ENCODE measurements at regions not wholly inside any gene's neighbourhood (a gene's known extent, or its start where the extent isn't known, plus 50 kb on each side); places are given as distances from the start of the nearest gene placed in this dataset.

DNA sequence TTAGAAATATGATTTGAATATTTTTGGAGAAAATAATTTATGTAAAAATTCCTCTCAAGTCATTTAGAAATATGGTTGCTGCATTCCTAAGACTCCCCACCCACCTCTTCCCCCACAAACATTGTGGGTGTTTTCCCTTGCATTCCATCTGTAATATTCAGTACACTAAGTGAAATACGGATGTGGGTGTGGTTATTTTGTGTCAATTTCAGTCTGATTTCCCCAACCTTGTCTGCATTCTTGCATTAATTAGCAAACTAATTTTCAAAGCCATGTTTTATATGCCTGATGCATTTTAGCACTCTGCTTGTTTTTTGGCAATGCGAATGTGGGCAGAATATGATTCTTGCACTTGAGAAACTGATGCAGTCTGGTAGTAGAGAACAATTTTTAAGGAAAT lies 408.3 kb upstream of the RGMA start:
- Histone ChIP-seq H3K9me3 (replicated peaks; ENCODE audit: control insufficient read depth, insufficient read depth, low read depth, low read length) (no peaks in the 10 kb centered on the region), H3K4me2 (ENCODE audit: insufficient read depth, low read length) (no peak overlapping the region), H3K4me3 (no peak overlapping the region), H3K9ac (ENCODE audit: insufficient read depth in 1 of 2, low read depth in 2 of 2, low read length in 2 of 2) (no peak overlapping the region), H3K4me1 (replicated peaks in 1 of 2; ENCODE audit: control insufficient read depth in 2 of 2, insufficient read depth in 2 of 2, low read length in 2 of 2) (no peaks in the 10 kb centered on the region), H2AFZ (ENCODE audit: low read depth, low read length) (no peak overlapping the region), H3K79me2 (ENCODE audit: control insufficient read depth, insufficient read depth, low read length) (no peaks in the 10 kb centered on the region), H4K20me1 (replicated peaks; ENCODE audit: control insufficient read depth, insufficient read depth, low read length) (no peaks in the 10 kb centered on the region), H3K27ac (ENCODE audit: extremely low read depth, low read depth, low read length) (no peak overlapping the region), H3K27me3 (ENCODE audit: control insufficient read depth in 2 of 2, insufficient read depth in 2 of 2, low read length in 2 of 2) (no peaks in the 10 kb centered on the region), H3K9me1 (ENCODE audit: control insufficient read depth, insufficient read depth, low read length) (no peaks in the 10 kb centered on the region), H3K36me3 (ENCODE audit: control insufficient read depth, insufficient read depth, low read length) (no peaks in the 10 kb centered on the region)
- DNase-seq (ENCODE audit: extremely low read depth in 1 of 4, low spot score in 3 of 4) (no peak), ATAC-seq (no peak), FAIRE-seq (no peak)
- TF ChIP-seq ZBED1 (IDR thresholded peaks at IDR 0.05): no peak
- no peak for TF ChIP-seq PYGO2 (tag; IDR thresholded peaks at IDR 0.05)
- no peak for TF ChIP-seq BRD9 (IDR thresholded peaks at IDR 0.05; ENCODE audit: low read depth, partially characterized antibody)
- CTCF ChIA-PET (ENCODE audit: low intra/inter-chr PET ratio): no interaction called here
- in situ Hi-C loops (cut with MboI): no loop called here
- no TSS peak for BruUV-seq (replicated peaks)
- intact Hi-C loops (cut with micrococcal nuclease): no loop called here
- 0% methylated on average over 2 of the region's 2 CpGs for WGBS (ENCODE audit: insufficient coverage, low coverage, missing lambda C conversion rate)
- POLR2A ChIA-PET: no interaction called here

DNA sequence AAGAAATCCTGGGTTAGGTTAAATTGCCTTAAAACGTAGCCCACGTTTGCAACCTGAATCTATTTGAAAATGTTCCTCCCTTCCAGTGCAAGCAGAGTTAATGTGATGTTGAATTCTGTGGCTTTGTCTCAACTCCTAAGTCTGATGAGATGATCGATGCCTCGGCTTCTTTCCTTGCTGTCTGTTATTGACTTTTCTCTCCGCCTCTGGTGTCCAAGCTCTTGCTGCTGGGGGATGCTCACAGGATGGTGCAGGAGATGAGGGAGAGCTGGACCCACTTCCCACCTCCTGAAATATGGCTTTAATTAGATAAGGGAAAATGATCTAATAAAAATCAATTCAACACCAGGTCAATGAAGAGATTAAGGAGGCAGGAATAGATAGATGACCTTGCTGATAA lies 407.9 kb upstream of the RGMA start:
- no peaks in the 10 kb centered on the region for H3K4me1 ChIP-seq (replicated peaks in 1 of 2; ENCODE audit: control insufficient read depth in 2 of 2, insufficient read depth in 2 of 2, low read length in 2 of 2)
- H3K9me3 ChIP-seq (replicated peaks; ENCODE audit: control insufficient read depth, insufficient read depth, low read depth, low read length): no peaks in the 10 kb centered on the region
- no peaks in the 10 kb centered on the region for H3K36me3 ChIP-seq (ENCODE audit: control insufficient read depth, insufficient read depth, low read length)
- H3K4me2 ChIP-seq (ENCODE audit: insufficient read depth, low read length): no peak overlapping the region
- H3K79me2 ChIP-seq (ENCODE audit: control insufficient read depth, insufficient read depth, low read length): no peaks in the 10 kb centered on the region
- no peak overlapping the region for H3K4me3 ChIP-seq
- in situ Hi-C loops (cut with MboI) (no loop called here), intact Hi-C loops (cut with micrococcal nuclease) (no loop called here)
- H3K27me3 ChIP-seq (ENCODE audit: control insufficient read depth in 2 of 2, insufficient read depth in 2 of 2, low read length in 2 of 2): no peaks in the 10 kb centered on the region
- BruUV-seq (replicated peaks): no TSS peak
- no peak overlapping the region for H3K9ac ChIP-seq (ENCODE audit: insufficient read depth in 1 of 2, low read depth in 2 of 2, low read length in 2 of 2)
- H4K20me1 ChIP-seq (replicated peaks; ENCODE audit: control insufficient read depth, insufficient read depth, low read length): no peaks in the 10 kb centered on the region
- FAIRE-seq: no peak
- DNase-seq (ENCODE audit: extremely low read depth in 1 of 4, low spot score in 3 of 4): no peak
- no peaks in the 10 kb centered on the region for H3K9me1 ChIP-seq (ENCODE audit: control insufficient read depth, insufficient read depth, low read length)
- no peak overlapping the region for H2AFZ ChIP-seq (ENCODE audit: low read depth, low read length)
- ChIA-PET CTCF (ENCODE audit: low intra/inter-chr PET ratio) (no interaction called here), POLR2A (no interaction called here)
- no peak overlapping the region for H3K27ac ChIP-seq (ENCODE audit: extremely low read depth, low read depth, low read length)
- WGBS (ENCODE audit: insufficient coverage, low coverage, missing lambda C conversion rate): 1% methylated on average over 5 of the region's 5 CpGs
- no peak for ATAC-seq
- no peak for TF ChIP-seq ZNF75A (CRISPR knock-in tag; IDR thresholded peaks at IDR 0.05)
- TF ChIP-seq MEF2D (tag; conservative IDR thresholded peaks at IDR 0.05; ENCODE audit: low read depth): no peak
- TF ChIP-seq, protein P1, sequence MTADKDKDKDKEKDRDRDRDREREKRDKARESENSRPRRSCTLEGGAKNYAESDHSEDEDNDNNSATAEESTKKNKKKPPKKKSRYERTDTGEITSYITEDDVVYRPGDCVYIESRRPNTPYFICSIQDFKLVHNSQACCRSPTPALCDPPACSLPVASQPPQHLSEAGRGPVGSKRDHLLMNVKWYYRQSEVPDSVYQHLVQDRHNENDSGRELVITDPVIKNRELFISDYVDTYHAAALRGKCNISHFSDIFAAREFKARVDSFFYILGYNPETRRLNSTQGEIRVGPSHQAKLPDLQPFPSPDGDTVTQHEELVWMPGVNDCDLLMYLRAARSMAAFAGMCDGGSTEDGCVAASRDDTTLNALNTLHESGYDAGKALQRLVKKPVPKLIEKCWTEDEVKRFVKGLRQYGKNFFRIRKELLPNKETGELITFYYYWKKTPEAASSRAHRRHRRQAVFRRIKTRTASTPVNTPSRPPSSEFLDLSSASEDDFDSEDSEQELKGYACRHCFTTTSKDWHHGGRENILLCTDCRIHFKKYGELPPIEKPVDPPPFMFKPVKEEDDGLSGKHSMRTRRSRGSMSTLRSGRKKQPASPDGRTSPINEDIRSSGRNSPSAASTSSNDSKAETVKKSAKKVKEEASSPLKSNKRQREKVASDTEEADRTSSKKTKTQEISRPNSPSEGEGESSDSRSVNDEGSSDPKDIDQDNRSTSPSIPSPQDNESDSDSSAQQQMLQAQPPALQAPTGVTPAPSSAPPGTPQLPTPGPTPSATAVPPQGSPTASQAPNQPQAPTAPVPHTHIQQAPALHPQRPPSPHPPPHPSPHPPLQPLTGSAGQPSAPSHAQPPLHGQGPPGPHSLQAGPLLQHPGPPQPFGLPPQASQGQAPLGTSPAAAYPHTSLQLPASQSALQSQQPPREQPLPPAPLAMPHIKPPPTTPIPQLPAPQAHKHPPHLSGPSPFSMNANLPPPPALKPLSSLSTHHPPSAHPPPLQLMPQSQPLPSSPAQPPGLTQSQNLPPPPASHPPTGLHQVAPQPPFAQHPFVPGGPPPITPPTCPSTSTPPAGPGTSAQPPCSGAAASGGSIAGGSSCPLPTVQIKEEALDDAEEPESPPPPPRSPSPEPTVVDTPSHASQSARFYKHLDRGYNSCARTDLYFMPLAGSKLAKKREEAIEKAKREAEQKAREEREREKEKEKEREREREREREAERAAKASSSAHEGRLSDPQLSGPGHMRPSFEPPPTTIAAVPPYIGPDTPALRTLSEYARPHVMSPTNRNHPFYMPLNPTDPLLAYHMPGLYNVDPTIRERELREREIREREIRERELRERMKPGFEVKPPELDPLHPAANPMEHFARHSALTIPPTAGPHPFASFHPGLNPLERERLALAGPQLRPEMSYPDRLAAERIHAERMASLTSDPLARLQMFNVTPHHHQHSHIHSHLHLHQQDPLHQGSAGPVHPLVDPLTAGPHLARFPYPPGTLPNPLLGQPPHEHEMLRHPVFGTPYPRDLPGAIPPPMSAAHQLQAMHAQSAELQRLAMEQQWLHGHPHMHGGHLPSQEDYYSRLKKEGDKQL (CRISPR knock-in tag; IDR thresholded peaks at IDR 0.05; ENCODE audit: borderline replicate concordance): no peak
- no peak for TF ChIP-seq FOXM1 (IDR thresholded peaks at IDR 0.05; ENCODE audit: low read depth)
- TF ChIP-seq FOXM1 (CRISPR knock-in tag; IDR thresholded peaks at IDR 0.05; ENCODE audit: low read depth): no peak
- TF ChIP-seq ZNF274 (IDR thresholded peaks at IDR 0.05; ENCODE audit: borderline replicate concordance, low read depth, low read length): no peak
- TF ChIP-seq PTRF (tag; IDR thresholded peaks at IDR 0.05): no peak
- TF ChIP-seq GATA2 (CRISPR knock-in tag; IDR thresholded peaks at IDR 0.05): no peak
- TF ChIP-seq NFRKB (IDR thresholded peaks at IDR 0.05; ENCODE audit: low read depth): no peak
- no peak for TF ChIP-seq ZNF507 (tag; conservative IDR thresholded peaks at IDR 0.05)
- TF ChIP-seq NFE2L1 (tag; IDR thresholded peaks at IDR 0.05; ENCODE audit: borderline replicate concordance, low read depth): no peak
- TF ChIP-seq TAL1 (IDR thresholded peaks at IDR 0.05): no peak

Data from K562 (cell line).